ENCODE measurements at regions not wholly inside any gene's neighbourhood (a gene's known extent, or its start where the extent isn't known, plus 50 kb on each side); places are given as distances from the start of the nearest gene placed in this dataset.
"Not testable (repeated sequence)": the region's sequence is repeated elsewhere in the genome, so short reads cannot be mapped to it uniquely, and the experiment has no call there.

DNA sequence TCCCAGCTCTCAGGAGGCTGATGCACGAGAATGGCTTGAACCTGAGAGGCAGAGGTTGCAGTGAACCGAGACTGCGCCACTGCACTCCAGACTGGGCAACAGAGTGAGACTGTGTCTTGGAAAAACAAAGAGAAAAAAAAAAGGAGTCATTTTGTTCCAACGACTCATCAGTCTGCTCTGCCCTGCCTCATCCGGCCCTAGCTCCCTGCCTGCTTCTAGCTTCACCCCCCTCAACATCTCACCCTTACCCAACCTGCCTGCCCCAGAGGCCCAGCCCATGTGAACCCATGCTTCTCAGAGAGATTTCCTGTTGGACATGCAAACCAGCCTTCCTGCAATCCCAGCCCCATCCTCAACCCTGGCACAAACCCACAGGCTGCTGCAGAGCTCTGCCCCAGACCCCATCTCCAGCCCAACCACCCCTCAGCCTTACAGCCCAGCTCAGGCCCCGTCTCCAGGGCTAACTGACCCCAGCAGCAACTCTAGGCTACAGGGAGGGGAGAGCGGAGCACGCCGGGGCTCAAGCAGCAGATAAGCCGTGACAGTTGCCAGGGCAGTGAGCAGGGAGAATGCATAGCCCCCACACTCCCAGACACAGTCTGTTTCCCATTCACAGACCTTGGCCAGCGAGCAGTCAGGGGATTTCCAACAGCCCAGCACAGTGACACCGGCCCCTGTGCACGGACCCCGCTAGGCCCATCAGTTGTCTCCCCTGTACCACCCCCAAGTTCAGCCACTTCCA lies 86.0 kb upstream of the KCTD7 start:
- DNase-seq, result no peak

- no peak for DNase-seq
Observed at GRCh38 chr7:66549466-66549865, 79.2 kb upstream of the KCTD7 start.

- no peak for DNase-seq
Observed at GRCh38 chr7:66553001-66553400, 75.7 kb upstream of the KCTD7 start.

DNA sequence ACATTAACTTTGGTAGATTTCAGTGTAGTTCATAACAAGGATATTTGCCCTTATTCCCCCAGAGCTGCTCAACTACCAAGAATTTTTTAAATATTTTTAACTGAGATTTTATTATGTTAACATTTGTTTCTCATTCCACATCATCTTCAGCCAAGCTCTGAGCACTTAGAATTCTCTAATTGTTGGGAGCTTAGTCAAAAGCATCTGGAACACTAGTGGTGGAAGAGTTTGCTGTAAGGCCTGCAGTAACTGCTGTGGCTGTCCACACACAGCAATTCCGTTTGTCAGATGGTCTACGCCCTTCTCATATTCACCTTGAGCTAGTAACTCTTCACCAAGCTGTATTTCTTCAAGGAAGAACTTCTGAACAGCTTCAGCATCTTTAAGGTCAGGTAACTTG lies 75.0 kb upstream of the KCTD7 start:
- DNase-seq, result not testable (repeated sequence)

- not testable (repeated sequence) for DNase-seq
Observed at GRCh38 chr7:66554291-66554690, 74.4 kb upstream of the KCTD7 start.

GRCh38 chr7:66554842-66555430 lies 73.7 kb upstream of the KCTD7 start:
- not testable (repeated sequence) for DNase-seq

GRCh38 chr7:66556177-66556548 lies 72.5 kb upstream of the KCTD7 start:
- DNase-seq, result no peak

DNA sequence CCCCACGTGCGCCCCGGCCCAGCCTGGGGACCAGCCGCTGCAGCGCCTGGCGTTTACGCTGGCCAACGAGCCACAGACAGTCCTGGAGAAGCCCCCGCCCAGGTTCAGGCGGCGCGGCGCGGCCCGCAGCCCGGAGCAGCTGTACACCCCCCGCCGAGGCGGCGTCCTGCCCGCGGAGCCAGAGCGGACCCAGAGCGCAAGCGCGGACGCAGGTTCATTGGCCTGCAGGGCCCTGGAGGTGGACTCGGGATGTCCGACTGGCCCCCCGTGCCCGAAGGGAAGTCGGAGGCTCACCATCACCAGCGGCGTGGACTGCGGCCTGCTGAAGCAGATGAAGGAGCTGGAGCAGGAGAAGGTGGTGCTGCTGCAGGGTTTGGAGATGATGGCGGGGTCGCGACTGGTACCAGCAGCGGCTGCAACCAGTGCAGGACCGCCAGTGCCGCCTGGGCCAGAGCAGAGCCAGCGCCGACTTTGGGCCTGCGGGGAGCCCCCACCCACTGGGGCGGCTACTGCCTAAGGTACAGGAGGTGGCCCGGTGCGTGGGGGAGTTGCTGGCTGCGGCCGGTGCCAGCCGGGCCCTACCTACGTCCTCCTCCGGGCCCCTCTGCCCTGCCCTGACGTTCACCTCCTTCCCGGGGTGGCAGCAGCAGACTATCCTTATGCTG lies 72.0 kb upstream of the KCTD7 start:
- no peak for DNase-seq

GRCh38 chr7:66557214-66558200 lies 71.2 kb upstream of the KCTD7 start:
- DNase-seq, result no peak

DNA sequence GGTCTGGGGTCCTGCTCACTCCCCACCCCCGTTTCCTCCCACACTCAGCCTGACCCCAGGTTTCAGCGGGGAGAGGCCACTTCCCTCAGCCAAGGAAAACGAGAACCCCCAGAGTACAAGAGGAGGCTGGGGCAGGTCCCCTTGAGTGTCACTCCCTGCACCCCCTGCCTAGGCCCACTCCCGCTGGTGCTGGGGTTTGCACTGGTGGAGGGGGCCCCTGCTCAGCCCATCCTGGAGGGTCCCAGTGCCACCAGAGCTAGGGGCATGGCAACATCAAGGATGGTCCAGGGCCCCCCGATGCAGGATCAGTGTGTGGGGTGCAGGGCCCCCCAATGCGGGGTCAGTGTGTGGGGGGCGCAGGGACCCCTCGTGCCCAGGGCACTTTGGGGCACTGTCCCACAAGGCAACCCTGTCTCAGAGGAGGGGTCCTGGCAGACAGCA lies 70.5 kb upstream of the KCTD7 start:
- no peak for DNase-seq

DNA sequence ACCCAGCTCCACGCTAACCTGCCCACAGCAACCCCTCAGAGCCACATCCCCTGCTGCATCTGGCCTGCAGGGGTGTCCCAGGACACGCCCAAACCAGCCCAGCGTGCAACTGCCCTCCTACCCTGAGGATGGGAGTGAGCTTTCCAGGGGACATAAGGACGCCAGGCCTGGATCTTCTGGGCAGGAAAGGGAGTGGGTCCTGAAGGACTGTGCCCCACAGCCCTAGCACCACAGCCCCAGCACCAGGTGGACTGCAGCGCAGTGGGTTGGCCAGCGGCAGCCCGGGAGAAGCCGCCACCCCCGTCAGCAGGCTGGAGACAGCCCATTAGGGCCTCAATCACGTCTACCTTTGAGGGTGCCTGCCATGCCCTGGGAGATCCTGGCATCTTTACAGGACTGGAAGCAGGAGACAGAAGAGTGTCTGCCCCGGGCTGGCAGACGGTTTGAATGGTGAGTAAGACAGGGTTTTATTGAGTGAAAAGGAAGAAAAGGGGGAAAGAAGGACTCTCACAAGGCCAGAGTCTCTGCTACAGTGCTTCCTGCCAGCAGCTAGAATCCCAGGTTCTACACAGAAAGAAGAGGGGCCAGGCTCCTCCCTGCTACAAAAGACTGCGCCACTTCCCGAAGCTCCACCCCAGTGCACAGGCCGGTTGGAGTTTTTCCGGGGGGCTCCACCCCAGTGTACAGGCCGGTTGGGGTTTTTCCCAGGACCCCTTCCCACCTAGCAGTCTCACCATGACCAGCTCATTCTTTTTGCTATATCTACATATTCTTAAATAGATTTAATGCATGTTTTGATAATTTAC lies 69.8 kb upstream of the KCTD7 start:
- DNase-seq, result no peak

DNA sequence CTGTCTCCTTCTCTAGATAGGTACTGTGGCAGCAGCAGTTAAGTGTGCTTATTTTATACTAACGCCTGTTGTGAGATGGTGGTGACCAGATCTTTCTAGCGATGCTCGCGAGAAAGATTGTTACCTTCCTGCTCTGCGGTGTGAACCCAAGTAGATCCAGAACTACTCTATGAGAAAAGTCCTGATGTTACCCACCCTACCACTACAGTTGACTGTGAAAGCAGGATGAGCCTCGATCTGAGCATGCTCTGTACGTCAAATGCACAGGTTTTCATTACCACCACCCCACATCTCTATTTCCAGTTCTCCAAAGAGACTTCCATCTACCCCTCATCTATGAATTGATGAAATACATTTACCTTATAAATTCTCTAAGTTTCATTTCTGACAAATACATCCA lies 64.6 kb upstream of the KCTD7 start:
- no peak for DNase-seq

- DNase-seq, result not testable (repeated sequence)
Observed at GRCh38 chr7:66570179-66570578, 58.5 kb upstream of the KCTD7 start.

GRCh38 chr7:66571568-66571967 lies 57.1 kb upstream of the KCTD7 start:
- DNase-seq, result no peak

DNA sequence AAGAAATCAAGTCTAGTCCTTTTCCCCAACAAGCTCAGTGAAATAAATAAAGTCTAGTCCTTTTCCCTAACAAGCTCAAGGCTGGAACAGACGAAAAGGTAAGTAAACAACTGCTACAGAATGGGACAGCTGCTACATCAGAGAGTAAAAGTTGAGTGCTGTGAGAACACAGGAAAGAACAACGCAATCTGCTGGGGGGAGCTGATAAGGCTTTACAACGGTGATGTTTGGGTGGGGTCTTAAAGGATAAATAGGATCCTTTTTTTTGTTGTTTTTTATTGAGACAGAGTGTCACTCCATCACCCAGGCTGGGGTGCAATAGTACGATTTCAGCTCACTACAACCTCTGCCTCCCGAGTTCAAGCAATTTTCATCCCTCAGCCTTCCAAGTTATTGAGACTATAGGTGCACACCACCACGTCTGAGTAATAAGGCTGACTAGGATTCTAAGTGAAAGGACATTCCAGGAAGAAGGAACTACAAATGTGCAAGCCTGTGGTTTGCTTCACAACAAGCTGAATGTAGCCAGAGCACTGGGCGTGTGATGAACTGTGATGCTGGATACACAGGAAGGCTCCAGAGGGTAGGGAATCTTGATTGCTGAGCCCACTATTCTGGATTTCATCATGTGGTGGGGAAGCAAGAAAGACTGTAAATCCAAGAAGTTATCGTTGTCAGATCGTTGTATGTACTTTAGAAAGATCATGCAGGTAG lies 54.7 kb upstream of the KCTD7 start:
- not testable (repeated sequence) for DNase-seq

DNA sequence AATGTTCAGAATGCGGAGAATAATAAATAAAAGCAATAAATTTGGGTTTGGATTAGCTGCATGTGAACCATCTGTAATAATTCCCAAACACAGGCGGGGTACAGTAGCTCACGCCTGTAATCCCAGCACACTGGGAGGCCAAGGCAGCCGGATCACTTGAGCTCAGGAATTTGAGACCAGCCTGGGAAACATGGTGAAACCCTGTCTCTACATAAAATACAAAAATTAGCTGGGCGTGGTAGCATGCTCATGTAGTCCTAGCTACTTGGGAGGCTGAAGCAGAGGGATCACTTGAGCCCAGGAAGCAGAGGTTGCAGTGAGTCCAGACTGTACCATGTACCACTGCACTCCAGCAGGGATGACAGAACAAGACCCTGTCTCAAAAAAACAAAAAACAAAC lies 53.9 kb upstream of the KCTD7 start:
- not testable (repeated sequence) for DNase-seq

DNA sequence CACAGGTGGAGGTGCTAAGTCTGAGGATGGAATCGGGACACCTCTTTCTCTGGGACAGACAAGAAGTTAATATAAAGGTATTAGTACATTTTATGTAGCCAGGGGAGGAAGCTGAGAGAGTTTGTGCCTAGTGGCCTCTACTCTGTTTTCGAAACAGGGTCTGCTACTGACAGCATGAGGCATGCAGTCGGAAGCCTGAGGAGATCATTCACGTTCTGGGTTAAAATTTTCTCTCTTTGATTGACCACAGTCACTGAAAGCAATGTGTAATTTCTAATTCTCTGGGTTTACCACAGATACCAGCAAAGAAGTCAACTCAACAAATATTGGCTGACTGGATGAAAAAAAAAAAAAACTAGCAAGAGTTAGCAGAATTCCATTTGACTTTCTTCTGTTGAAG lies 53.3 kb upstream of the KCTD7 start:
- DNase-seq, result no peak

DNA sequence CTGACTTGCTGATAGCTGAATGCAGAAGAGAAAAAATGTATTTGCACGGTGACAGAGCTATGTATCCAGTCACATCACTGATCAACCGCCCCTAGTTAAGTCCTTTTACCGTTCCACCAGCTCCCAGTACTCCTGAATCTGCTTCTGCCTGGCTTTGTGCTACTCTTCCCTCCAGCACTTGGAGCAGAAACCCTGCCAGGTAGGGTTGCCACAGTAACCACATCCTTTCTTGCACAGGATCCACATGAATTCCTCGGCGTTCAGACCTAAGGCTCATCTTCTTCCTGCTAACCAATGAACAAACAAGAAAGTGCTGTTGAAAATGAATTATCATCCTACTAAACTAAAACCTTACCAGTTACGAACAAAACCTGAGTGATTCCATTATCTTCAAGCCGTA lies 52.0 kb upstream of the KCTD7 start:
- no peak for DNase-seq

Data from DMS 273 treated with DMSO at 0.1 percent for 48 hours (cell line).